Endothelial cell (in vitro differentiated cells): ENCODE measurements at regions not wholly inside any gene's neighbourhood (a gene's known extent, or its start where the extent isn't known, plus 50 kb on each side); places are given as distances from the start of the nearest gene placed in this dataset.

Experiments used
- DNase-seq: peaks from one replicate; pipeline ENCODE4 v3.0.0; 2021; ENCODE audit warnings: low spot score
- H3K27ac Mint-ChIP-seq: one replicate; pipeline ENCODE4 v1.8.0; 2021; ENCODE audit warnings: mixed read lengths, inconsistent platforms; ENCODE audit not compliant: unreplicated experiment
- H3K27me3 Mint-ChIP-seq: one replicate; pipeline ENCODE4 v1.8.0; 2021; ENCODE audit warnings: mild to moderate bottlenecking, moderate library complexity, mixed read lengths, inconsistent platforms; ENCODE audit not compliant: unreplicated experiment
- H3K36me3 Mint-ChIP-seq: one replicate; pipeline ENCODE4 v1.8.0; 2021; ENCODE audit warnings: mild to moderate bottlenecking, low read depth, mixed read lengths, inconsistent platforms; ENCODE audit not compliant: unreplicated experiment
- H3K4me1 Mint-ChIP-seq: one replicate; pipeline ENCODE4 v1.8.0; 2021; ENCODE audit warnings: mild to moderate bottlenecking, mixed read lengths, inconsistent platforms; ENCODE audit not compliant: unreplicated experiment
- H3K4me3 Mint-ChIP-seq: one replicate; pipeline ENCODE4 v1.8.0; 2021; ENCODE audit warnings: mild to moderate bottlenecking, mixed read lengths, inconsistent platforms; ENCODE audit not compliant: unreplicated experiment
- H3K9me3 Mint-ChIP-seq: one replicate; pipeline ENCODE4 v1.8.0; 2021; ENCODE audit warnings: mixed read lengths, inconsistent platforms; ENCODE audit not compliant: unreplicated experiment
- CTCF ChIP-seq: fragments of 200-600 bp; sonication (generic); IDR thresholded peaks from one replicate; pipeline ENCODE4 v1.5.0; 2021; ENCODE audit warnings: antibody characterized with exemption; ENCODE audit not compliant: unreplicated experiment

GRCh38 chr3:124557433-124558232 lies 172.6 kb upstream of the UMPS start:
- no peak for DNase-seq
- Mint-ChIP-seq H3K27ac (peak overlapping the region; percentile 9), H3K4me1 (peaks cover 13% of the 10 kb centered on the region), H3K27me3 (peaks cover 3% of the 10 kb centered on the region), H3K9me3 (no peaks in the 10 kb centered on the region), H3K4me3 (peak overlapping the region; percentile 64), H3K36me3 (peaks cover 16% of the 10 kb centered on the region)
- no peak for TF ChIP-seq CTCF

- Mint-ChIP-seq H3K4me3 (no peak overlapping the region), H3K36me3 (peaks cover 21% of the 10 kb centered on the region), H3K27me3 (peaks cover 3% of the 10 kb centered on the region), H3K9me3 (no peaks in the 10 kb centered on the region), H3K4me1 (peaks cover 6% of the 10 kb centered on the region), H3K27ac (no peak overlapping the region)
- no peak for TF ChIP-seq CTCF
- DNase-seq = no peak
Observed at GRCh38 chr3:124558991-124559845, 171.0 kb upstream of the UMPS start.

- TF ChIP-seq CTCF = peak; percentile 73
- no peak overlapping the region for H3K4me3 Mint-ChIP-seq
- no peak overlapping the region for H3K27ac Mint-ChIP-seq
- peaks cover 6% of the 10 kb centered on the region for H3K4me1 Mint-ChIP-seq
- no peaks in the 10 kb centered on the region for H3K9me3 Mint-ChIP-seq
- peaks cover 21% of the 10 kb centered on the region for H3K36me3 Mint-ChIP-seq
- DNase-seq = peak; percentile 74
- H3K27me3 Mint-ChIP-seq = peaks cover 5% of the 10 kb centered on the region
Observed at GRCh38 chr3:124559846-124560574, 170.2 kb upstream of the UMPS start.

- Mint-ChIP-seq H3K4me3 (no peak overlapping the region), H3K27me3 (peaks cover 5% of the 10 kb centered on the region), H3K9me3 (no peaks in the 10 kb centered on the region), H3K27ac (no peak overlapping the region), H3K4me1 (peaks cover 10% of the 10 kb centered on the region), H3K36me3 (peaks cover 28% of the 10 kb centered on the region)
- no peak for DNase-seq
- TF ChIP-seq CTCF = no peak
Observed at GRCh38 chr3:124560666-124561215, 169.5 kb upstream of the UMPS start.
